Heart left ventricle (tissue), 13 donors: ENCODE measurements at regions not wholly inside any gene's neighbourhood (a gene's known extent, or its start where the extent isn't known, plus 50 kb on each side); places are given as distances from the start of the nearest gene placed in this dataset.

ENCODE experiments used
- CTCF ChIP-seq, 12 donors: fragments of 200-600 bp; sonication (generic) in 4 of 12; IDR thresholded peaks; one replicate each; pipeline versions ENCODE4 v1.5.0 to v1.8.0; 2018 to 2022; ENCODE audit warnings: antibody characterized with exemption in 12 of 12, mild to moderate bottlenecking in 5 of 12
- POLR2A ChIP-seq, 2 donors: fragments of 450-650 bp; IDR thresholded peaks; one replicate each; pipeline ENCODE4 v1.6.1; 2017; ENCODE audit warnings: antibody characterized with exemption in 2 of 2, mild to moderate bottlenecking in 2 of 2, moderate library complexity in 2 of 2
- donor health status: ischemic (EF 13 %, LVEDD 7.1; RV severe dilation, severe dysfunction).
- donor health status: DM: no; HTN: yes; CAD: no.
- donor health status: DM: no; HTN: no; CAD: no.
- donor health status: ischemic (EF 25% LVEDD 6.9; RV normal size, moderate dysfunction).
- donor health status: ischemic (EF 25% LVEDD 5.7; RV mildly dilated, moderate dysfunction).
- donor health status: ischemic (EF 35%, LVEDD 5.7; RV mildly dilated, moderate dysfunction).
- donor health status: nonischemic (EF 11% LVEDD 7.7; RV severe dilation, severe dysfunction).
- donor health status: DM: yes; HTN: yes; CAD: no.
- donor health status: PGD.
- donor health status: ischemic (EF 29% LVEDD 5.4; RV normal size, mild dysfunction).
- donor health status: nonischemic (EF 23%, LVEDD 6.1; RV moderate dilation, normal function).

GRCh38 chr13:36520111-36520510 lies 87.8 kb downstream of the CCNA1 start:
- TF ChIP-seq CTCF (IDR thresholded peaks at IDR 0.05) (no peak), POLR2A (IDR thresholded peaks at IDR 0.05) (no peak)
